SIG-M5 treated with dmso at 0.1 percent for 504 hours (cell line): ENCODE measurements at regions not wholly inside any gene's neighbourhood (a gene's known extent, or its start where the extent isn't known, plus 50 kb on each side); places are given as distances from the start of the nearest gene placed in this dataset.
"Not testable (repeated sequence)": the region's sequence is repeated elsewhere in the genome, so short reads cannot be mapped to it uniquely, and the experiment has no call there.

Experiments
- DNase-seq: peaks from one replicate; lab custom pipeline; 2025; ENCODE audit not compliant: unreplicated experiment; lab: John Stamatoyannopoulos, UW

- DNase-seq = no peak
Measured at GRCh38 chr10:44564361-44564760, 179.5 kb upstream of the CXCL12 start.

DNA sequence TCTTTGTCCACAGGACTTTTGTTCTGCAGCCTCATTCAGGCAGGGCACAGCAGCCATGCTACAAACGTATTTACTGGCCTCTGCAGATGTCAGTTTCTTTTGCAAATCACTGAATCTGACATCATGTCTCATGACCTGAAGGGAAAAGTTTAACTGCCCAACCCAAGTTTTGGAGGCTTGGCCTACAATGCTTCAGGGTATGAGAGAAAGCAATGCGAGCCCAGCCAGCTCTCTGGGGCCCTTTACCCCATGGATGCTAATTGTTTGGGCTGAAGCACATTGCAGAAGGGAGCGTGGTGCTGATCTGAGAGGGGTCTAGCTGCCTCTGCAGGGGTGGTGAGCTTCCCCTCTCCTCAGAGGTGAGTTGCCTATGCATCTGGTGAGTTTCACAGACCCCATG, 179.9 kb upstream of the CXCL12 start:
- DNase-seq = no peak

DNA sequence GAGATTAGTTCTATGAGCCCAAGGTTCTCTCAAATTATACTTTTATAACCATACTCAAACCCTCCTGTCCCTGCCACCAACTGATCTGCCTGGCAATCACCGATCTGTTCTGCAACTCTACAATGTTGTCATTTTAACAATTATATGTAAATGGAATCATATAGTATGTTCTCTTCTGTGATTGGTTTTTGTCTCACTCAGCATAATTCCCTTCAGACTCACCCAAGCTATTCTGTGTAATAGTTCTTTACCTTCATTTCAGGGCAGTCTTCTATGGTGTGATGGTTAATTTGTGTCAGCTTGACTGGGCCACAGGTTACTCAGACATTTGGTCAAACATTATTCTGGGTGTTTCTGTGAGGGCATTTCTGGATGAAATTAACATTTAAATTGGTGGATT, 181.9 kb upstream of the CXCL12 start:
- no peak for DNase-seq

DNA sequence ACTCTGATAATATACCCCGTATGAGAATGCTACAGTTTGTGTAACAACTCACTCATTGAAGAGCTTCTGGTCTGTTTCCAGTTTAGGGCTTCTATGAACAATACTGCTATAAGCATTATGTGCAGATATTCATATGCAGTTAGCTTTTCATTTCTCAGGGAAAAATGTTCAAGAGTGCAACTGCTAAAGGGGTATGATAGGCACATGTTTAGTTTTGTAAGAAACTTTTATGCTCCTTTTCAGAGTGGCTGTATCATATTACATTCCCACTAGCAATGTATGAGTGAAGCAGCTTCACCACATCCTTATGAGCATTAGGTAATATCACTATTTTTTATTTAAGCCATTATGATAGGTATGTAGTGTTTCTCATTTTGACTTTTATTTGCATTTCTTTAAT, 182.6 kb upstream of the CXCL12 start:
- DNase-seq = no peak

- no peak for DNase-seq
Measured at GRCh38 chr10:44569193-44570091, 184.5 kb upstream of the CXCL12 start.

GRCh38 chr10:44571701-44572100, 186.8 kb upstream of the CXCL12 start:
- DNase-seq = no peak

DNA sequence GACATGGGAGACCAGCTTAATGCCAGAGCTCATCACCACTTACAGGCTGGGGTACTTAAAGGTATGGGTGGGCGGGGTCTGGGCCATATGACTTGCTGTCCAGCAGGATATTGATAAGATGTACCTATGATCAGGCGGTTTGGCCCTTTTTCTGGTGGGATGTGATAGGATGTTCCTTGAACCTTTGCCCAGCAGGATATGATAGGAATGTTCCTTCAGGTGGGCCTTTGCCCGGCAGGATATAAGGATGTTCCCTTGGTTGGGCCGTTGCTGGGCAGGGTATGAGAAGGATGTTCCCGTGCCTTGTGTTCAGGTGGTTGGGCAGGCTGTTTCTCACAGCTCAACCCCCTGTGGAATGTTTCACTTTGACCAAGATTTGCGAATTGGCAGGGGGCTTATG, 187.2 kb upstream of the CXCL12 start:
- DNase-seq = no peak

DNA sequence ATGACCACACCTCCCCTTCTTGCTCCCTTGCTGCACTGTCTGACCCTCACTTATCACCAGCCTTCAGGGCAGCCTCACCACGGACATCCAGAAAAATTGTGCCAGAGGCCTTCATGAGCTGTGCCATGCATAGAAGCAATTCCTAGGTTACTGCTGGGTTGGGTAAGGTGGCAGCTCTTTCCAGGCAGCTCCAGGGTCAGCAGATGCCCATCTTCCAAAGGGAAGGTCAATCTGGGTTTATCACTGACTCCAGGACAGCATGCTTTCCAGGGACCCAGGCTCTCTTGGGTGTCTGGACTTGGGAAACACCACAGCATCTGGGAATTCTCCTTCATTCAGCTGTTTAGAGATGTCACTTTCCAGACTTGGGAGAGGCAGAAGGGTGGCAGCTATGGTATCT, 188.9 kb upstream of the CXCL12 start:
- DNase-seq = no peak

DNA sequence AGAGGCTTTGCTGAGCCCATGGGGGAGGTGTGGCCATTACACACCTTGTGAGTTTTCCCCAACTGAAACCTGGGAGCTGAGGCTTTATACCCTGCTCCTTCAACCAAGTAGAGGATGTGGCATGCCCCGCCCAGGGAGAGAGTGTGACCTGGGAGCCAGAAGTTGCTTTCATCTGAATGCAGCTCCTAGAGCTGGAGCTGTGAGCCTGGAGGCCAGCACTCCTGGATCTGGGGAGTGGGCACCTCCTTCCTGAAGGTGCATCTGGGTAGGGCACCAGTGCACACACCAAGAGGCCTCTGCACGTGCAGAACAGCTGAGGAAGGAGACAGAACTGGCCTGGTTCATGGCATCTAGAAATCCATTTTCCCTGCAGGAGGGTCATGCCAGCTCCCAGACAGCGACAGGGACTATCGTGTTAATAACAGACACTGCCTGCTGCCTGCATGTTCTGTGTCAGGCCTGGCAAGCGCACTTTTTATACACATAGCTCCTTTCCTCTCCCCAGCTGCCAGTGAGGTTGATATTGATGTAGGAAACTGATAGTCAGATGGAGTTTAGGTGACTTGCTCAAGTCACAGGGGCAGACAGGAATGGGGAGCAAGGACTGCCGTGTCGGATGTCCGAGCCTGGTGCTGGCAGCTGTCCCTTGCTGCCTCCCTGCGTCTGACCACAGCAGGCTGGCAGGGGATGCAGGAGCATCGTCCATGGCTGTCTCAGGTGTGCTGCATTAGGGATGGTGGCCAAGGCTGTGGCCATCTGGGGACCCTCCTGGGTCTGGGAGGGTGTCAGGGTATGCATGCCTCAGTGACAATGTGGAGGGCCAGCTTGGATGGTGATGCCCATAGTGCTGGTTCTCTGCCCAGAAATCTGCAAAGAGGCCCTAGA, 189.9 kb upstream of the CXCL12 start:
- no peak for DNase-seq

- no peak for DNase-seq
Measured at GRCh38 chr10:44575601-44576380, 190.9 kb upstream of the CXCL12 start.

DNA sequence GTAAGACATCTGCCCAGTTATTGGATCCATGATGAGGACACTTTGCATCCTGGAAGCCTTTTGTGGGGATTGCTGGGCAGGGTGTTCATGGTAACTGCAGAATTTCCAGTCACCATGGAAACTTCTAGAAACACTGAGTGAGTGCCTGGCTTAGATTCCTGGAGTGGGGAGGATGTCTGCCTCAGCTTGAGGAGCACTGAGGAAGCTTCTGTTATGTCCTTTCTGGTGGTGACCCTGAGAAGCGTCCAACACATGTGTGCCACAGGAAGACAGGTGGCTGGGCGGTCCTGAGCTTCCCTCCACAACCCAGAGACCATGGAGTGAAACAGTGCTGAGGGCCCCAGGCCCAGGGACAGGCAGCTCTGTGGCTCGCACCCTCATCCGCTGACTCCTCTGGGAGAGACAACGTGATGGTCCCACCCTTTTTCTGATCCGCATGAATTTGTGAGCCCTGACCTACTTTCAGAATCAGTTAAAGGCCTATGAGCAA, 191.8 kb upstream of the CXCL12 start:
- no peak for DNase-seq

- DNase-seq = no peak
Measured at GRCh38 chr10:44577533-44577932, 192.6 kb upstream of the CXCL12 start.

DNA sequence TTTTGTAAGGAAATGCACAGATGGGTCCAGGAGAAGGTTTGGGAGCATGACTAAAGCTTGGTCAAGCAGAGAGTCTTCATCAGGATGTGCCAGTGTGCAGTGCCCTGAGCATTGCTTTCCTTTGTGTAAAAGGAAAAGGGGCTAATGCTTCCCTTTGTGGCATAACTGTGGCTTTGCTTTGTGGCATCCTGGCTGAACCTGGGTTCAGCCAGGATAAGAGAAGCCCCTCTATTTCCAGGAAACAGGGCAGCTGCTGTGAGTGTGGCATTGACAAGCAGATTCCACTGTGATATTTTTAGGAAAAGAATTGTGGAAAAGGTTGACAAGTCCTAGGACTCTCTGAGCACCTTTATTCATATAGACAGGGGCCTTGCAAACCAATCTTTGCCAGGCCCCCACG, 193.4 kb upstream of the CXCL12 start:
- no peak for DNase-seq

- not testable (repeated sequence) for DNase-seq
Measured at GRCh38 chr10:44578963-44579362, 194.1 kb upstream of the CXCL12 start.

DNA sequence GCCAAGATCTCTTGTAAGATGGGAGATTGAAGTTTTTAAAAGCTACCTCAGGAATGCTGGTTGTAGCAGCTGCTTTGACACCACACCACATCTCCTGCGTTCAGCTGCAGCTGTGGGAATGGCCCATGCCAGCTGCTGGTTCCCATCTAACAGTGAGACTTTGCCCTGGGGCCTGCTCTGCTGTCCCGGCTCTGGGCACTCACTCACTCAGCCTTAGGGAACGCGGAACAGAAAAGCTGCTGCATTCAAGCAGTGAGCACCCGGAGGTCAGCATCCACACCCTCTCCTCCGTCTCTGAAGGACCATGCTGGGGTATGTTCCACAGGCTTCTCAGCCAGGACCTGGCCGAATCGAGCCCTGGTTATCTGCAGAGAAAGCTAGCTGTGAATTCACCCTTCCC, 197.1 kb upstream of the CXCL12 start:
- DNase-seq = no peak

DNA sequence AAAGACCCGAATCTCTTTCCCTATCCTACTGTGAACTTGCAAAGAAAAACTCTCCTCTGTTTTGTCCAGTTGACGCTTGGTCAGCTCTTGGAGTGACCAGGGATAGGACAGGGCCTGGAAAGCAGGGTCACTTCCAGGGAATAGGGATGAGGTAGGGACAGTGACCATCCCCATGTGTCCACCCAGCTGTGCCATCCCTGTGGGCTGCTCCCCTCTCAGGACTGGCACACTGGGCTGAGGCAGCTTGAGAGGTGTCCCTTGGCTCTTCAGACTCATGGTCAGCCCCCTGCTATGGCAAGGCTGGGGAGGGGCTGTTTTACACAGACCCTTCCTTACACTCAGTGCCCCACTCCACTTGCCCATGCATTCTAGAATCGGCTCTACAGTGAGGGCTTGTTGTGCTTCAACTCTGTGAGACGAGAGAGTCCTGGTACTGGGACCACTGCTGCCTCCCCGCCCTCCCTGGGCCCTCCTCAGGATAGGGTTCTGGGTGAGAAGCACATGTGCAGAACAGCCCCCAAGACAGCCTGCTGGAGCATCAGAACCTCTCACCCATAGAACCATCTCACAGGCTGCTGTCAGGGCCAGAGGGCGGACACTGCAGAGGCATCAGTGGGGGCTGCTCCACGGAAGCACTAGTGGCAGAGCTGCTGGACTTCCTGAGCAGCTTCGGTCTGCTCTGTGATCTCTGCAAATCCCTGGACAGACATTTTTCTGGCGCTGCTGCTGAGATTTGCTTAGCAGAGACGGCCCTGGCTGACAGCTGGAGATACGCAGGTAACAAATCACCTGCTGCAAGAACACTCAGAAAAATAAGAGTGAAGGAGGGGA, 202.8 kb upstream of the CXCL12 start:
- DNase-seq = no peak

DNA sequence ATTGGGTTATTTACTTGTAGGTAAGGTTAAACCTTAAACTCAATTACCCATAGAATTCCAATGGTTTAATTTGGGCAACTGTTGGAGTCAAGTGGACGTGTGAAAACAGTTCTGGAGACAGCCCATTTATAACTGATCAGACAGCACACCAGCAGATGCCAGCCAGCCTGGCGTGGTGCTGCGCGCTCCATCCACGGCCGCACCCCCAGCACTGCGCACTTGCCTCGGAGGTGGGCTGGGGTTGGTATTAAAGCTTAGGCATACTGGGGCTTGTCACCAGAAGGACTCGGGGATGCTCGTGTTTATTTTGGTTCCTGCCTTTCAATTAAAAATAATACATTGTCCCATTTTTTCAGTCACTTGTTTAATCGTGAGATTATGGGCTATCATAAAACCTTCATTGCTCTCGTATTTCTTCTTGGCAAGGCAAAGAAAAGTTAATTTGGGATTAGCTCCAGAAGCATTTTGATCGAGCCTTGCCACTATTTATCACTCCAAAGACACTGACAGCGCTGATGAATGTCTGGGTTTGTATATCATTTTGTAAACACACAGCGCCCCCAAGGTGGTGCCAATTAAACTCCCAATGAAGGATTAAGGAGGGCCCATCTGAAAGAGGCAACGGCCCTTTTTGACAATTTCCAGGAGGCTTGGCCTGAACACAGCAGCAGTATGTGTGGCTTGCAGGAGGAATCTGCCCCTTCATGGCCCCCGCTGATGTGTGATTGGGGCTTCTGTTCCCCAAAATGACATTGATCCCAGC, 204.5 kb upstream of the CXCL12 start:
- DNase-seq = no peak

- DNase-seq = no peak
Measured at GRCh38 chr10:44589944-44590449, 205.1 kb upstream of the CXCL12 start.

- DNase-seq = no peak
Measured at GRCh38 chr10:44591911-44592310, 207.0 kb upstream of the CXCL12 start.
